CD14-positive monocyte (primary cell): ENCODE measurements at regions not wholly inside any gene's neighbourhood (a gene's known extent, or its start where the extent isn't known, plus 50 kb on each side); places are given as distances from the start of the nearest gene placed in this dataset.

Experiments used
- DNase-seq, 3 donors: peaks; one replicate each; pipeline ENCODE4 v3.0.0-alpha.2; 2011 to 2022
- H2AFZ ChIP-seq: 2 replicates; pipeline ENCODE4 v1.6.0; 2012; ENCODE audit warnings: mild to moderate bottlenecking, low read depth, low read length, inconsistent platforms; ENCODE audit not compliant: insufficient read depth, poor library complexity, severe bottlenecking
- H3K27ac ChIP-seq, 2 donors: 1 replicate in 1 of 2; 2 replicates in 1 of 2; pipeline ENCODE4 v1.5.1; 2012 to 2013; ENCODE audit warnings: low read length in 2 of 2, control low read depth in 1 of 2, inconsistent platforms in 1 of 2, low read depth in 1 of 2, mild to moderate bottlenecking in 1 of 2
- H3K27me3 ChIP-seq, 2 donors: one replicate each; pipeline versions ENCODE4 v1.6.0 to v1.6.1; 2011 to 2013; ENCODE audit warnings: low read length in 2 of 2; ENCODE audit not compliant: control insufficient read depth in 2 of 2, insufficient read depth in 2 of 2
- H3K36me3 ChIP-seq, 2 donors: replicated peaks in 1 of 2; 1 replicate in 1 of 2; 2 replicates in 1 of 2; pipeline versions ENCODE4 v1.5.1 to v1.6.1; 2012 to 2013; ENCODE audit warnings: low read length in 2 of 2, control low read depth in 1 of 2, inconsistent platforms in 1 of 2, mild to moderate bottlenecking in 1 of 2; ENCODE audit not compliant: insufficient read depth in 2 of 2, control insufficient read depth in 1 of 2
- H3K4me1 ChIP-seq, 2 donors: 1 replicate in 1 of 2; 2 replicates in 1 of 2; pipeline versions ENCODE4 v1.5.1 to v1.6.1; 2012 to 2013; ENCODE audit warnings: low read length in 2 of 2, control low read depth in 1 of 2, inconsistent platforms in 1 of 2, mild to moderate bottlenecking in 1 of 2, moderate library complexity in 1 of 2; ENCODE audit not compliant: insufficient read depth in 2 of 2, control insufficient read depth in 1 of 2
- H3K4me2 ChIP-seq: replicated peaks from 2 replicates; pipeline ENCODE3; 2012; ENCODE audit warnings: low read length, moderate library complexity, mild to moderate bottlenecking; ENCODE audit not compliant: poor library complexity, severe bottlenecking; ENCODE audit errors: extremely low read depth
- H3K4me3 ChIP-seq, 3 experiments: fragments of 200-600 bp in 1 of 3; sonication (generic) in 1 of 3; replicated peaks in 1 of 3; 1 replicate in 2 of 3; 2 replicates in 1 of 3; pipeline ENCODE4 v1.5.1; 2011 to 2013; ENCODE audit warnings: low read length in 3 of 3, mild to moderate bottlenecking in 3 of 3, control low read depth in 2 of 3, low read depth in 2 of 3, inconsistent platforms in 1 of 3, moderate library complexity in 1 of 3
- H3K79me2 ChIP-seq: 2 replicates; pipeline ENCODE4 v1.6.0; 2012; ENCODE audit warnings: mild to moderate bottlenecking, control low read depth, inconsistent platforms, low read length, moderate library complexity; ENCODE audit not compliant: insufficient read depth
- H3K9ac ChIP-seq: 2 replicates; pipeline ENCODE4 v1.6.0; 2017; ENCODE audit warnings: low read length, mild to moderate bottlenecking; ENCODE audit not compliant: insufficient read depth, poor library complexity, severe bottlenecking
- H3K9me3 ChIP-seq, 2 donors: replicated peaks in 1 of 2; 1 replicate in 1 of 2; 2 replicates in 1 of 2; pipeline versions ENCODE4 v1.5.1 to v1.6.1; 2012 to 2013; ENCODE audit warnings: low read length in 2 of 2, control low read depth in 1 of 2; ENCODE audit not compliant: control insufficient read depth in 1 of 2, insufficient read depth in 1 of 2
- H4K20me1 ChIP-seq: 2 replicates; pipeline ENCODE4 v1.6.0; 2012; ENCODE audit warnings: mild to moderate bottlenecking, low read length, control low read depth, moderate library complexity; ENCODE audit not compliant: insufficient read depth
- H3K27ac Mint-ChIP-seq, 7 donors: one replicate each; pipeline ENCODE4 v1.8.0; 2020; ENCODE audit warnings: mild to moderate bottlenecking in 7 of 7, mixed read lengths in 7 of 7, moderate library complexity in 6 of 7, inconsistent platforms in 2 of 7
- H3K27me3 Mint-ChIP-seq, 3 donors: one replicate each; pipeline ENCODE4 v1.8.0; 2021 to 2022; ENCODE audit warnings: low read depth in 3 of 3, mild to moderate bottlenecking in 3 of 3, mixed read lengths in 3 of 3, moderate library complexity in 3 of 3, inconsistent platforms in 1 of 3
- H3K36me3 Mint-ChIP-seq, 2 donors: one replicate each; pipeline ENCODE4 v1.8.0; 2020; ENCODE audit warnings: mixed read lengths in 2 of 2, inconsistent platforms in 1 of 2, mild to moderate bottlenecking in 1 of 2
- H3K4me1 Mint-ChIP-seq: one replicate; pipeline ENCODE4 v1.8.0; 2020; ENCODE audit warnings: mild to moderate bottlenecking, mixed read lengths
- H3K4me3 Mint-ChIP-seq, 2 donors: one replicate each; pipeline ENCODE4 v1.8.0; 2020; ENCODE audit warnings: mild to moderate bottlenecking in 2 of 2, mixed read lengths in 2 of 2, moderate library complexity in 1 of 2
- H3K9me3 Mint-ChIP-seq, 7 donors: one replicate each; pipeline ENCODE4 v1.8.0; 2020 to 2022; ENCODE audit warnings: mixed read lengths in 7 of 7, mild to moderate bottlenecking in 6 of 7, moderate library complexity in 6 of 7, inconsistent platforms in 2 of 7
- CTCF ChIP-seq: fragments of 200-600 bp; IDR thresholded peaks from one replicate; pipeline ENCODE4 v1.8.0; 2022; ENCODE audit warnings: antibody characterized with exemption, mild to moderate bottlenecking
- WGBS: methylation state at CpG from one replicate; pipeline ENCODE4 v1.1.5; 2013; ENCODE audit warnings: missing lambda C conversion rate; ENCODE audit not compliant: insufficient coverage; 5-methylcytosine and 5-hydroxymethylcytosine counted together
- intact Hi-C, 2 donors: fragments of 100-400 bp; cut with micrococcal nuclease; formaldehyde crosslinking; loops; one replicate each; pipeline versions ENCODE4 v1.15.0 to v1.15.1; 2023

GRCh38 chr5:92435781-92436180 lies 1052.7 kb upstream of the ARRDC3 start:
- Mint-ChIP-seq H3K9me3 (peaks cover 4 to 19% (median 7%) of the 10 kb centered on the region in 7 donors), H3K27ac (no peak overlapping the region), H3K27me3 (no peaks in the 10 kb centered on the region), H3K4me3 (no peak overlapping the region), H3K36me3 (no peaks in the 10 kb centered on the region), H3K4me1 (no peaks in the 10 kb centered on the region)
- Histone ChIP-seq H3K4me1 (no peaks in the 10 kb centered on the region), H3K9ac (no peak overlapping the region), H3K27ac (no peak overlapping the region), H3K4me2 (no peak overlapping the region), H3K9me3 (peaks cover 12 to 13% of the 10 kb centered on the region in 2 donors), H3K79me2 (no peaks in the 10 kb centered on the region), H3K36me3 (no peaks in the 10 kb centered on the region), H2AFZ (no peak overlapping the region), H3K27me3 (no peaks in the 10 kb centered on the region), H3K4me3 (no peak overlapping the region), H4K20me1 (no peaks in the 10 kb centered on the region)
- no peak for TF ChIP-seq CTCF
- WGBS: 86% methylated on average over 1 of the region's 3 CpGs
- no peak for DNase-seq
- intact Hi-C loops: no loop called here

- Histone ChIP-seq H3K9ac (no peak overlapping the region), H3K4me2 (no peak overlapping the region), H3K36me3 (no peaks in the 10 kb centered on the region), H3K27me3 (no peaks in the 10 kb centered on the region), H3K9me3 (peaks cover 0 to 6% of the 10 kb centered on the region in 2 donors), H3K79me2 (no peaks in the 10 kb centered on the region), H3K4me3 (no peak overlapping the region), H3K27ac (no peak overlapping the region), H2AFZ (no peak overlapping the region), H3K4me1 (no peaks in the 10 kb centered on the region), H4K20me1 (no peaks in the 10 kb centered on the region)
- Mint-ChIP-seq H3K27me3 (no peaks in the 10 kb centered on the region), H3K4me3 (no peak overlapping the region), H3K36me3 (no peaks in the 10 kb centered on the region), H3K4me1 (no peaks in the 10 kb centered on the region), H3K9me3 (peaks cover 0 to 12% (median 6%) of the 10 kb centered on the region in 7 donors), H3K27ac (no peak overlapping the region)
- no peak for TF ChIP-seq CTCF
- WGBS: 40% methylated on average over 1 of the region's 3 CpGs
- intact Hi-C loops: no loop called here
- DNase-seq: no peak
Observed at GRCh38 chr5:92429646-92430045, 1046.5 kb upstream of the ARRDC3 start.
